Fibroblast of peridontal ligament (primary cell): ENCODE measurements at regions not wholly inside any gene's neighbourhood (a gene's known extent, or its start where the extent isn't known, plus 50 kb on each side); places are given as distances from the start of the nearest gene placed in this dataset.
A peak's percentile ranks its signal among the peaks of the same experiment; 100 is the strongest.

Experiments
- DNase-seq: peaks from one replicate; pipeline ENCODE4 v3.0.0-alpha.2; 2010; ENCODE audit errors: extremely low read depth

- no peak for DNase-seq
These were observed 114.5 kb downstream of the RXFP2 start for GRCh38 chr13:31853643-31854326.

- DNase-seq: peak; percentile 56
These were observed 120.2 kb downstream of the RXFP2 start for GRCh38 chr13:31859571-31859970.

GRCh38 chr13:31860002-31860401, 120.7 kb downstream of the RXFP2 start:
- DNase-seq: no peak

- DNase-seq: no peak
These were observed 123.5 kb downstream of the RXFP2 start for GRCh38 chr13:31862828-31863227.

- no peak for DNase-seq
These were observed 125.0 kb downstream of the RXFP2 start for GRCh38 chr13:31864307-31864706.

GRCh38 chr13:31866099-31866498, 126.8 kb downstream of the RXFP2 start:
- no peak for DNase-seq

- DNase-seq: no peak
These were observed 128.4 kb downstream of the RXFP2 start for GRCh38 chr13:31867709-31868108.

- DNase-seq: no peak
These were observed 130.3 kb downstream of the RXFP2 start for GRCh38 chr13:31869582-31869981.

GRCh38 chr13:31870511-31870910, 131.2 kb downstream of the RXFP2 start:
- peak; percentile 42 for DNase-seq

- no peak for DNase-seq
These were observed 133.8 kb downstream of the RXFP2 start for GRCh38 chr13:31873145-31873544.

GRCh38 chr13:31875134-31875533, 135.8 kb downstream of the RXFP2 start:
- peak; percentile 78 for DNase-seq

GRCh38 chr13:31878052-31878451, 138.7 kb downstream of the RXFP2 start:
- DNase-seq: no peak

- no peak for DNase-seq
These were observed 139.2 kb downstream of the RXFP2 start for GRCh38 chr13:31878495-31878894.

GRCh38 chr13:31878955-31879354, 139.6 kb downstream of the RXFP2 start:
- no peak for DNase-seq

GRCh38 chr13:31880851-31881494, 141.6 kb downstream of the RXFP2 start:
- peak; percentile 49 for DNase-seq

- DNase-seq: no peak
These were observed 142.2 kb downstream of the RXFP2 start for GRCh38 chr13:31881495-31881882.

- DNase-seq: no peak
These were observed 143.5 kb downstream of the RXFP2 start for GRCh38 chr13:31882794-31883193.

GRCh38 chr13:31884556-31884955, 145.2 kb downstream of the RXFP2 start:
- no peak for DNase-seq

- DNase-seq: peak; percentile 32
These were observed 145.6 kb upstream of the FRY start for GRCh38 chr13:31885994-31886393.

- peak; percentile 82 for DNase-seq
These were observed 144.3 kb upstream of the FRY start for GRCh38 chr13:31887286-31887685.

- peak; percentile 19 for DNase-seq
These were observed 140.6 kb upstream of the FRY start for GRCh38 chr13:31890946-31891345.

GRCh38 chr13:31891472-31891871, 140.1 kb upstream of the FRY start:
- no peak for DNase-seq

- no peak for DNase-seq
These were observed 136.6 kb upstream of the FRY start for GRCh38 chr13:31894931-31895330.

GRCh38 chr13:31895691-31896090, 135.9 kb upstream of the FRY start:
- no peak for DNase-seq
